Osteoblast (primary cell): ENCODE measurements at regions not wholly inside any gene's neighbourhood (a gene's known extent, or its start where the extent isn't known, plus 50 kb on each side); places are given as distances from the start of the nearest gene placed in this dataset.

Experiments used
- DNase-seq: peaks from one replicate; pipeline ENCODE4 v3.0.0; 2011; ENCODE audit warnings: low spot score, mixed read lengths; ENCODE audit not compliant: insufficient read length; ENCODE audit errors: missing footprints
- H2AFZ ChIP-seq: 2 replicates; pipeline ENCODE4 v1.6.0; 2011; ENCODE audit warnings: mild to moderate bottlenecking, low read length
- H3K27ac ChIP-seq: 2 replicates; pipeline ENCODE4 v1.5.1; 2011; ENCODE audit warnings: mild to moderate bottlenecking, low read depth, low read length, moderate library complexity
- H3K27me3 ChIP-seq: 2 replicates; pipeline ENCODE4 v1.6.0; 2012; ENCODE audit warnings: mild to moderate bottlenecking, control low read depth, inconsistent platforms, low read length, moderate library complexity; ENCODE audit not compliant: insufficient read depth
- H3K36me3 ChIP-seq: 2 replicates; pipeline ENCODE4 v1.5.1; 2011; ENCODE audit warnings: mild to moderate bottlenecking, low read length, control low read depth, moderate library complexity; ENCODE audit not compliant: insufficient read depth
- H3K4me1 ChIP-seq: 2 replicates; pipeline ENCODE4 v1.5.1; 2011; ENCODE audit warnings: mild to moderate bottlenecking, low read length, control low read depth, moderate library complexity; ENCODE audit not compliant: insufficient read depth
- H3K4me2 ChIP-seq: 2 replicates; pipeline ENCODE4 v1.6.0; 2011; ENCODE audit warnings: mild to moderate bottlenecking, low read length; ENCODE audit not compliant: insufficient read depth
- H3K4me3 ChIP-seq: fragments of 200-600 bp; sonication (generic); 3 replicates; pipeline ENCODE4 v1.5.1; 2012; ENCODE audit warnings: mild to moderate bottlenecking, low read length, inconsistent platforms; ENCODE audit not compliant: insufficient read depth
- H3K79me2 ChIP-seq: 2 replicates; pipeline ENCODE4 v1.6.0; 2012; ENCODE audit warnings: mild to moderate bottlenecking, low read length, control low read depth, inconsistent platforms; ENCODE audit not compliant: insufficient read depth
- H3K9me3 ChIP-seq: 2 replicates; pipeline ENCODE4 v1.5.1; 2011; ENCODE audit warnings: low read depth, low read length, control low read depth
- H4K20me1 ChIP-seq: 2 replicates; pipeline ENCODE4 v1.6.0; 2012; ENCODE audit warnings: mild to moderate bottlenecking, low read length, control low read depth; ENCODE audit not compliant: insufficient read depth
- CTCF ChIP-seq: IDR thresholded peaks from 2 replicates; pipeline ENCODE4 v1.5.1; 2011; ENCODE audit warnings: mild to moderate bottlenecking, low read depth, low read length, moderate library complexity; ENCODE audit errors: extremely low read depth

- Histone ChIP-seq H3K36me3 (no peaks in the 10 kb centered on the region), H3K4me1 (no peaks in the 10 kb centered on the region), H3K9me3 (no peaks in the 10 kb centered on the region), H4K20me1 (no peaks in the 10 kb centered on the region), H3K27me3 (peaks cover 8% of the 10 kb centered on the region), H2AFZ (no peak overlapping the region), H3K27ac (no peak overlapping the region), H3K4me3 (no peak overlapping the region), H3K4me2 (no peak overlapping the region), H3K79me2 (no peaks in the 10 kb centered on the region)
- DNase-seq = peak; percentile 81
- no peak for TF ChIP-seq CTCF
These were observed 298.3 kb upstream of the ZMIZ1 start for GRCh38 chr10:78770167-78771090.

DNA sequence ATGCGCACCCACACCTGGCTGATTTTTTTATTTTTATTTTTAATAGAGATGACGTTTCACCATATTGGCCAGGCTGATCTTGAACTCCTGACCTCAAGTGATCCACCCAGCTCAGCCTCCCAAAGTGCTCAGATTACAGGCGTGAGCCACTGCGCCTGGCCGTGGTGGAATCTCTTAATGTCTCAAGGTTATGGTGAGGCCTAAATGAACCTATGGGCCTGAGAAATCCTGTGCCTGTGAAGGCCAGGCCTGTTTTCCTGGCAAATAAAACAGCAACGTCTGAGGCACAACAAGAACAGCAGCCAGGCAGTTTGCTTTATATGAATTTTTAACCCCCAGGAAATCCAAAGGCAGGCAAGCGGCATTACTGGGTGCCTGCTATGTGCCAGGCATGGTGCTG, 297.5 kb upstream of the ZMIZ1 start:
- H3K79me2 ChIP-seq = no peaks in the 10 kb centered on the region
- no peak overlapping the region for H2AFZ ChIP-seq
- H3K4me1 ChIP-seq = no peaks in the 10 kb centered on the region
- H3K4me2 ChIP-seq = no peak overlapping the region
- no peak for DNase-seq
- no peaks in the 10 kb centered on the region for H4K20me1 ChIP-seq
- peaks cover 7% of the 10 kb centered on the region for H3K27me3 ChIP-seq
- H3K9me3 ChIP-seq = no peaks in the 10 kb centered on the region
- H3K4me3 ChIP-seq = no peak overlapping the region
- H3K27ac ChIP-seq = no peak overlapping the region
- no peaks in the 10 kb centered on the region for H3K36me3 ChIP-seq
- no peak for TF ChIP-seq CTCF

- no peak for TF ChIP-seq CTCF
- no peaks in the 10 kb centered on the region for H3K9me3 ChIP-seq
- no peak overlapping the region for H3K4me3 ChIP-seq
- no peaks in the 10 kb centered on the region for H3K36me3 ChIP-seq
- no peak overlapping the region for H3K27ac ChIP-seq
- no peaks in the 10 kb centered on the region for H4K20me1 ChIP-seq
- H2AFZ ChIP-seq = no peak overlapping the region
- no peaks in the 10 kb centered on the region for H3K4me1 ChIP-seq
- no peak overlapping the region for H3K4me2 ChIP-seq
- DNase-seq = peak; percentile 46
- peaks cover 7% of the 10 kb centered on the region for H3K27me3 ChIP-seq
- no peaks in the 10 kb centered on the region for H3K79me2 ChIP-seq
These were observed 296.8 kb upstream of the ZMIZ1 start for GRCh38 chr10:78771808-78772455.

DNA sequence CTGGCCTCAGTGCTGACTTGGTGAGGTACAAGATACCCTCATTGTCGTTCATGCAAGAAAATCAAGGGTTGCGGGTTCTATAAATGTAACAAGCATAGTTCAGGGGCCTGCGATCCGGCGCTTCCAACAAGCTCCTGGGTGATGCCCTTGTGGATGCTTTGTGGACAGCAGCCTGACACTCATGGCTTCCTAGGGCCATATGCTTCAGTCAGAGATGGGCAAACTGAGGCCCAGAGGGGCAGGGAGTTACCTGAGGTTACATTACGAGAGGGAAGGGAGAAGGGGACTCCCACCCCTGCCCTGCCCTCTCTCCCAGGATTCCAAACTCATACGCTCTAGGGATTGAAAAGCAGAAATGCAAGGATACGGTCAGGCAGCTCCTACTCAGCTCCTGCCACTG, 296.3 kb upstream of the ZMIZ1 start:
- no peak overlapping the region for H3K4me3 ChIP-seq
- H2AFZ ChIP-seq = no peak overlapping the region
- DNase-seq = peak; percentile 74
- no peak overlapping the region for H3K4me2 ChIP-seq
- H4K20me1 ChIP-seq = no peaks in the 10 kb centered on the region
- no peaks in the 10 kb centered on the region for H3K4me1 ChIP-seq
- H3K36me3 ChIP-seq = no peaks in the 10 kb centered on the region
- no peak for TF ChIP-seq CTCF
- no peaks in the 10 kb centered on the region for H3K9me3 ChIP-seq
- peaks cover 7% of the 10 kb centered on the region for H3K27me3 ChIP-seq
- no peaks in the 10 kb centered on the region for H3K79me2 ChIP-seq
- H3K27ac ChIP-seq = no peak overlapping the region
